ENCODE measurements at regions not wholly inside any gene's neighbourhood (a gene's known extent, or its start where the extent isn't known, plus 50 kb on each side); places are given as distances from the start of the nearest gene placed in this dataset.

GRCh38 chr18:72223733-72224132 lies 320.4 kb downstream of the CBLN2 start:
- no peak for TF ChIP-seq JUN (CRISPR knock-in tag; IDR thresholded peaks at IDR 0.05)
- no peak for TF ChIP-seq RORB (CRISPR knock-in tag; IDR thresholded peaks at IDR 0.05)
- TF ChIP-seq, protein P1, sequence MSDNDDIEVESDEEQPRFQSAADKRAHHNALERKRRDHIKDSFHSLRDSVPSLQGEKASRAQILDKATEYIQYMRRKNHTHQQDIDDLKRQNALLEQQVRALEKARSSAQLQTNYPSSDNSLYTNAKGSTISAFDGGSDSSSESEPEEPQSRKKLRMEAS (CRISPR knock-in tag; IDR thresholded peaks at IDR 0.05), result no peak
- no peak for TF ChIP-seq CTCF (IDR thresholded peaks at IDR 0.05)
- TF ChIP-seq PRRX2 (CRISPR knock-in tag; IDR thresholded peaks at IDR 0.05), result no peak
- no peak for TF ChIP-seq TEAD4 (CRISPR knock-in tag; IDR thresholded peaks at IDR 0.05)
- TF ChIP-seq GRHL2 (CRISPR knock-in tag; IDR thresholded peaks at IDR 0.05; ENCODE audit: insufficient replicate concordance, severe bottlenecking), result no peak
